ENCODE measurements at regions not wholly inside any gene's neighbourhood (a gene's known extent, or its start where the extent isn't known, plus 50 kb on each side); places are given as distances from the start of the nearest gene placed in this dataset.

GRCh38 chr6:27106382-27106781, 141.1 kb upstream of the PRSS16 start:
- TF ChIP-seq POLR2A (IDR thresholded peaks at IDR 0.05; ENCODE audit: low read depth, low read length) (no peak), POLR2AphosphoS5 (IDR thresholded peaks at IDR 0.05; ENCODE audit: low read depth, low read length) (no peak), TAF1 (IDR thresholded peaks at IDR 0.05; ENCODE audit: borderline replicate concordance, low read depth, low read length) (no peak)

All from GM12892 (cell line).